HG03565 (cell line): ENCODE measurements at regions not wholly inside any gene's neighbourhood (a gene's known extent, or its start where the extent isn't known, plus 50 kb on each side); places are given as distances from the start of the nearest gene placed in this dataset.

ENCODE experiments used
- ATAC-seq: cut with Tn5 transposase; IDR thresholded peaks from one replicate; pipeline ENCODE4 v1.9.1; 2021; ENCODE audit warnings: mild to moderate bottlenecking, moderate library complexity; ENCODE audit not compliant: unreplicated experiment

DNA sequence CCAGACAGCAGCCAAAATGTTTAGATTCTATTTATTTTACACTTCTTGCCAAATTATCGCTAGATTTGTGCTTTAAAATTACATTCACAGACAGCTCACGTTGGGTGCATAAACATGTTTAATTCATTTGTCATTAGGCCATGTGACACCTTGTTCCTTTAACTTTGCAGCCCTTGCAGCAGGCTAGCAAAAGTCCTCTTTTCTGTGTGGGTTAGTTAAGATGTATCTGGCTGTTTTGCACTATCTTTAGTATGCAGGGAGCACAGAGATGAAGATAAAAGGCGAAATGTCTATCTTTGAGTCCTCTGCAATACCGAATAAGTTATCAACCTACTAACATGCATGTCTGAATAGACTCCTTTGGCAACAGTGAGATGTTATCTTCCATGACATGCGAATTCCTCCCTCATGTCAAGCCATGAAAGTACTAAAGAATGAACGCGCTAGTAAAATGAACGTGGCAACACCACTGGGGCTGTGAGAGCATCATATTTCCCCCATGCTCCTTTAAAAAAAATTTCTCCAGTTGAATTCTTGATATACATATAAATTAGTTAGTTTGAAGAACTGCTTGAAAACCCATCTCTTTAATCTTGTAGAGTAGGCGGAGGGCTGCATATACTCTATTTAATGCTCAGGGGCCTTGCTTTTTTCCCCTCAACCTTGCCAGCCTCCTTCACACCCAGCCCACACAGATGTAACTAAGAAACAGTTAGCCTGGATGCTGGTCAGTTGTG is 620.4 kb upstream of the NR2F2 start:
- no peak for ATAC-seq

DNA sequence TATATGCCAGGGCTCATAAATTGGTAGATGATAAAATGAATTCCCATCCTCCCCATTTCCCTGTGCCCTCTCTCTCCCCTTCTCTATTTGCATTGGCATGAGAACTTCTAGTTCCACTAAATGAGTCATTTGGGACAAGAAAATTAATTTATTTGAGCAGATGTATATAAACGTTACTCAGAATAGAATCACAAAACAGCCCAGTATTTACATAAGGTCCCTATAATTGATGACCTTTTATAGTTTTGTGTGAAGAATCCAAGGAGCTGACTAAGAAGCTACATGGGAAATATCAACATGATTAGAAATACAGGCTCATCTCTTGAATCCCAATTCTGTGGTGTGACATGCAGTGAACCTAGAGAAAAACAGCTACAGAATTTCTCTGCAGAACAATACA is 617.7 kb upstream of the NR2F2 start:
- no peak for ATAC-seq

- ATAC-seq = no peak
These were observed 617.2 kb upstream of the NR2F2 start for GRCh38 chr15:95713324-95713723.

DNA sequence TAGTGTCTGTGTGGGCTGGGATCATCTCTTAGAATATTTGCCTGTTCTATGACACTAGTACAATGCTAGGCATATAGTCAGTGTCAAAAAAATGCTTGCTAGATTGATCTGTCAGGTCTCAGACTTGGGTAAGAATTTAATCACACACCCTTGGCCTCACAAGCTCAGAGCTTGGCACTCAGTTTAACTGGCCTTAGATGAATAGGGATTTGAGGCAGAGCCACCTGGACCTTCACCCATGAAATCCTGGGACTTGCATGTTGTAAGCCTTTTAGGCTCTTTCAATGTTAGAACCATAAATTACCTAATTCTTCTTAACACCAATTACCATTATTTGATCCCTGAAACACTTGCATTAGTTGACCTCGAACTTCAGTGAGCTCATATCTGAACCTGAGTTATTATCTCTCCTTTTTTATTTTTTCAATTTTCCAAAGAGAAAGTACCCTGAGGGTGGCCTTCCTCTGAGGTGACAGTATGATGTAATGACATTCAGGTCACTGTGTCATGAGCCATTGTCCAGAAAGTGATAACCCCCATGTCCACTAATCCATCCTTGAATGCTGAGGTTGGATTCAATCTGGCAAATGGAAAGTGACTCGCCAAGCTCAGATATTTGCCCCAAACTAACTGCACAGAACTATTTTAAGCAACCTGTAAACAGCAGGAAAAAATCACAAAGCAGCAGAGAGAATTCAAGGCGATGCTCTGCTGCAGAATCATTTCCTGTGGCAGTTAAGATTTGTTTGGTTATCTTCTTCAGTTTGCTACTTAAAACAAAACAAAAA is 615.2 kb upstream of the NR2F2 start:
- ATAC-seq = no peak

DNA sequence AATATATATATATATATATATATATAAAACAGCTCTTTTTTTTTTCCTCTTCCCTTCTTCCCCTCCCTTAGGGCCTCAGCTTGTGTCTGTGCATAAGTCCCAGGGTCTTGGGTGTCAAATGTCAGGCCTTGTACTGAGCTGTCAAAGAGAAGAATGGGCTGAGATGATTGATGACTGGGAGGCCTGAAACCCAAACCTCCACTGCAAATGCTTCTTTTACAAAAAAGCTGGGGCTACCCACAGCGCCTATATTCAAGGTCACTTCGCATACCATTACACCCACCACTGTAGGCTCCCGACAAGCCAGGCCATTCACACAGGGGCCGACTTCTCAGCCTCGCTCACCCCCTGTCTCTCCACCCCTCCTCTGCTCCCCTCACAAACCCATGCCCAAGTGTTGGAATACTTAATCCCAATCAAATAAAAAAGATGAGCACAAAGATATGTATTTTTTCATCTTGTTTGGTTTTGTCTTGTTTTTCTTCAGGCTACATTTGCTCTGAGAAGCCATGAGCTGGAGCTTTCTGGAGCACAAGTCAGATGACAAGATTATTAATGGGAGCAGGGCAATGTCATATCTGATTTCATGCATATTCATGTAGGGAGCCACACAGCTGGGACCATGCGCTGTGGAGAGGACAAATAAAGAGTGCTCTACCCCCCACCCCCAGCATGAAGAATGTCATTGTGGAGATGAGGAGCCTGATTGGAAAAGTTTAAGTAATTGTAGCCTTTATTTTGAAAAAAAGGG is 614.4 kb upstream of the NR2F2 start:
- ATAC-seq = no peak

DNA sequence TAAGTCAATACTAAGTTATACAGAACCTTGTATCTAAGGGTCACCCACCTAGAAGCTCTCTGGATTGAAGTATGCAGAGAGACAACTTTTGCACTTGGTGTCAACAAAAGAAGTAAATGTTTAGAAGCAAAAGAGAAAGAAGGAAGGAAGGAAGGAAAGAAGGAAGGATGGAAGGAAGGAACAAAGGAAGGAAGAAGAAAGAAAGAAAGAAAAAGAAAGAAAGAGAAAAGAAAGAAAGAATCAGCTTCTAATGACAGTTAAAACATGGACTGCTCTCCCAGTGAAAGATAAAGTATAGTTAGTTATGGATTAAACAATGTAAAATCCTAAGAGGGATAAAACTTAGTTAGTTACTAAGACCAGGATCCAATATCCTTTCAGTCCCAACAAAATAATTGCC is 613.8 kb upstream of the NR2F2 start:
- no peak for ATAC-seq

GRCh38 chr15:95718441-95718840 is 612.1 kb upstream of the NR2F2 start:
- ATAC-seq = no peak

GRCh38 chr15:95724908-95725633 is 605.4 kb upstream of the NR2F2 start:
- no peak for ATAC-seq

GRCh38 chr15:95726891-95727290 is 603.6 kb upstream of the NR2F2 start:
- no peak for ATAC-seq

- no peak for ATAC-seq
These were observed 596.6 kb upstream of the NR2F2 start for GRCh38 chr15:95733931-95734330.

DNA sequence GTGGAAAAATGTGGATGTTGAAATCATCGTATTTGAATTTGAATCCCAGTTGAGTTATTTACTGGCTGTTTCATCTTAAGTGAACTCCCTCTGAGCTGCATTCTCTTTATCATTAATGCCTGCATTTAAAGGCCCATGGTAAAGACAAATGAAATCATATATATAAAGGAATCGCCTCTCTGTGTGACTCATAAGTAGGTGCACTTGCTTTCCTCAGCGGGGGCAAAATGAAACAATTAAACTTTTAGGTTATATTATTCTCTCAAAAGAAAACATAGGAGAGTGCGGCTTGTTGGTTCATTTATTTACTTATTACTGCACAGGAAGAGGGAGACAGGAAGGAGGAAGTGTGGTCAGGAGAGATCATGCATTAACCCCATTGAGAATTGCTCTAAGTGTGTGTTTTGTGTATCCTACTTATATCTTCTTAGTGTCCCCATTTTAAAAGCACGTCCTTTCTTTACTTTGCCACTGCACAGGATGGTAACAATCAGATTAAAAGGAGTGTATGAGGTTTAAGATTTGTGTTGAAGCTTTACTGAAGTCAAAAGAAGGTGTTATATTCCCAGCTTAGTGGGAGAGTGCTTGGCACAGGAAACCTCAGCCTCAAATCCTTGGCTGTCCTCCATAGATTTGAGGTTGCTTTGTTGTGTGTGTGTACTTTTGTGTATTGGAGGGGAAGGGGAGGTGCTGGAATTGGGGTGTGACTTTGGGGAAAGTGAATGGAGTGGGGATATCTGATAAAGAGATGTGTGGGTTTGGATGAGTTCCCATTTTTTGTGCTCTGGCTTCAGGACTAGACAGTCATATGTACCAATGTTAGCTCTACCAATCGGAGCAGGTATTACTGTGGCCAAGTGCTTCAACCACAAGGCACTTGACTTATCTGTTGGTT is 595.8 kb upstream of the NR2F2 start:
- ATAC-seq = no peak

GRCh38 chr15:95737060-95737459 is 593.4 kb upstream of the NR2F2 start:
- ATAC-seq = no peak

DNA sequence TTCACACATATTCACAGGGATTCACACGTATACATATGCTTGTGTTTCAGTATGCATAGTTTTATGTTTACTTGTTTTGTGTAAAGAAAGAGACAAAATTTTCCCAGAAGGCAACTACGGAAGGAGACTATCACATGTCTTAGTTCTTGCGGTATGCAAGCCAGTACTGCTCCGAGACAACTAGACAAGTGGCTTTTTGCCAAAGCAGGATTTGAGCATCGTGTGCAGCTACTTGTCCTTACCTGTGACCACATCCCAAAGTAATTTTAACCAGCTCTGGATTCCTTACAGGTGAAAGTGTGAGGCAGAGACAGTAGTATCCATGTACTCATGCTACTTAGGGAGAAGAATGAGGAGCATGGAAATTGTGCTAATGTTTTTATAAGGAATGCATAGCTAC is 591.4 kb upstream of the NR2F2 start:
- no peak for ATAC-seq

DNA sequence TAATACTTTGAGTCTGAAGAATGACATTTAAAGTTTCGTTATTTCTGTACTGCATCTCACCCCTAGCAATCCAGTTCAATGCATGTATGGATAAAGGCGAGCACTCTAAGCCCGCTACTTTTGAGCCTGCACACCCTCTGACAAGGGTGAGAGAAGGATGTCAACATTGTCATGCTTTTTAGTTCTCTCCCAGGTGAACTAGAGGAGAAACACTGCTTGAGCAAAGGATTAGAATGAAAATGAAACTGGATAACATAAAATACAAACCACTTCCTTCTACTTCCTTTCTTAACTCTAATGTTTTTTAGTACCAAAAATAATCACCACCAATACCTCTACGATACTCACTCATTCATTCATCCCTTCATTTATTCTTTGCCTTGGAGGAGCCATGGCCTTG is 588.7 kb upstream of the NR2F2 start:
- ATAC-seq = no peak

- no peak for ATAC-seq
These were observed 588.2 kb upstream of the NR2F2 start for GRCh38 chr15:95742256-95742655.

- ATAC-seq = no peak
These were observed 587.7 kb upstream of the NR2F2 start for GRCh38 chr15:95742836-95743235.

DNA sequence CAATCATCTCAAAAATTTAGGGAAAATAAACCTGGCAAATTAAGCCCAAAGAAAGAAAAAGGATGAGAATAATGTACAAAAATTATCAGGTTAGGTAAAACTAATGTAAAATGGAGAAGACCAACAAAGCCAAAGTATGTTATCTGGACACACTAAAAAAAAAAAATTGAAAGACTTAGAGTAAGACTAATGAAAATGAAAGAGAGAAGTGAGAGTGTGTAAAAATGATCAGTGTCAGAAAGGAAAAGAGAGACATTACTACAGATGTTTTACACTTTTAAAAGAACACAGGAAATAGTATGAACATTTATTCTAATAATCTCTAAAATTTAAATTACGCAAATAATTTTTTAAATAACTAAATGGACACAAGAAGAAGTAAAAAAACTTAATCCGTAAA is 573.3 kb upstream of the NR2F2 start:
- no peak for ATAC-seq

- ATAC-seq = no peak
These were observed 572.0 kb upstream of the NR2F2 start for GRCh38 chr15:95758451-95758850.

DNA sequence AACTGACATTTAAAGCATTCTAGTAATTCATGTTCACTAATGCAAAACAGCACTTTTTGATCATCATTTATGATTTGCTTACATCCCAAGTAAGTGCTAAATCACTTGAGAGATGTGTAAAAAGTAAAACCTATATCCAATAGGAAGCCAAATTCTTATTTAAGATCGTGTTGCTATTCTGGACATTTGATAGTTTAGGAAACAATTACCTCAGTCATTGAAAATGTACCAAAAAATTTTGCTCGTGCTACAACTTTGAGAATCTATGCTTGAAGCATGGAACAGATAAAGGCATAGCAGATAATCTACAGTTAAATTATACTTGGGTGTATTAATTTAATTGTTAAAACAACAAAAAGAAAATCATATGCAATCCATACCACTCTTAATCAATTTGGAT is 571.6 kb upstream of the NR2F2 start:
- ATAC-seq = no peak

DNA sequence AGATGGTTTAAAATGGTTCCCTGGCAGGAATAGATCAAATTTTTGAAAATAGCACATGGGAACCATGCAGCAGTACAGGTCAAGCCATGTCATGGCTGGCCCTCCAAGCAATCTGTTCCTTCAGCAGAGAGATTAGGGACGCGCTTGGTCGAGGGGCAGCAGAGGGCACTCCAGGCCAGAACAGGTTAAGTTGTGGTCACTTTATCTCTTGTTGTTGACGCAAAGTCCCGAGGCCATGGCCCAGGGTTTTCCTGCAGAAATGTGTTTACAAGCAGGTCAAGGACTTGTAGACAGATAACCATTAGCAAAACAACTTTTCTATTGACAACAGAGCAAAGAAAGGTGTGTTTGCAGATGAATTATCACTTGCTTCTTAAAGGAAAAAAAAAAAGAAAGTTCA is 570.0 kb upstream of the NR2F2 start:
- no peak for ATAC-seq
